ENCODE measurements at regions not wholly inside any gene's neighbourhood (a gene's known extent, or its start where the extent isn't known, plus 50 kb on each side); places are given as distances from the start of the nearest gene placed in this dataset.
A peak's percentile ranks its signal among the peaks of the same experiment; 100 is the strongest.
"Not testable (repeated sequence)": the region's sequence is repeated elsewhere in the genome, so short reads cannot be mapped to it uniquely, and the experiment has no call there.

DNA sequence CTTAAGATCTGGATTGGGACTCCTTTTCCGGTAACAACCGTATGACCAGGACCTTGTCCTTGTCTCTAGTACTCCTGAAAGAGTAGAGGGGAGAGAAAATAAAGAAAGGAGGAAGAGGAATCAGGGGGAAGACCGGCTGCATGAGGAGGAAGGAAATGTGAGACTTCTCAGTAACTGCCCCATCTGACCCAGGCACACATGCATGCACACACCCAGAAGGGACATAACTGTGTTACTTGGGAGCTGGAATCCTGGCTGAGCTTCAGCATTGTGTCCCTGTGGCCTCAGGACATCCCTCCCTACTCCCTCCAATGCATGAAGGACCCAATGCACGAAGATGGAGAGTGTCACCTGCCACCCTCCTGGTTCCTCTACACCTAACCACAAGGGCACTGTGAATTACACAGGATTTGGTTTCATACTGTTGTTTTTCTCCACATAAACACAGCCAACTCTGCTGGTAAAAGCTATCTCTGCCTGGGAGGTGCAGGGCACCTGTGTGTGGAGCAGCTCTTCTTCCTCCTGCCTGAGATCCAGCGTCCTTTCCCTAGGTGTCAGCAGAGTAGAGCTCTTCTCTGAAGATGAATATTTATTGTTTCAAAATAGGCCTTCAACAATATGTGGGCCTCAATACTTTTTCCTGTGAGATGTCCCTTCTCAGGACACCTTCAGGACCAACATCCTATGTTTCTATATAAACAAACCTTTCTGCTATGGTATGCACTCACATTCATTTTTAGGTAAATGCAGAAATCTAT is 574.1 kb upstream of the ID2 start:
- no peak for ATAC-seq

DNA sequence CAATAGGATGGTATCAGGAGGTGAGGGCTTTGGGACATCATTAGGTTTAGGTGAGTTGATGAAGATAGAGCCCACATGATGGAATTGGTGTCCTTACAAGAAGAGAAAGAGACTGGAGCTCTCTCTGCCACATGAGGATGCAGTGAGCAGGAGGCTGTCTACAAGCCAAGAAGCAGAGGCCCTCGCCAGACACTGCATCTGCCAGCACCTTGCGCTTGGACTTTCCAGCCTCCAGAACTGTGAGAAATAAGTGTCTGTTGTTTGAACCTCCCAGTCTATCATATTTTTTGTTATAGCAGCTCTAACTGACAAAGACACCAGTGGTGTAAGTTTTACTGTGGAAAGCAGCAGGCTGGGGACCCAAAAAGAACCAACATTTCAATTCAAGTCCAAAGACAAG is 571.1 kb upstream of the ID2 start:
- ATAC-seq = no peak

DNA sequence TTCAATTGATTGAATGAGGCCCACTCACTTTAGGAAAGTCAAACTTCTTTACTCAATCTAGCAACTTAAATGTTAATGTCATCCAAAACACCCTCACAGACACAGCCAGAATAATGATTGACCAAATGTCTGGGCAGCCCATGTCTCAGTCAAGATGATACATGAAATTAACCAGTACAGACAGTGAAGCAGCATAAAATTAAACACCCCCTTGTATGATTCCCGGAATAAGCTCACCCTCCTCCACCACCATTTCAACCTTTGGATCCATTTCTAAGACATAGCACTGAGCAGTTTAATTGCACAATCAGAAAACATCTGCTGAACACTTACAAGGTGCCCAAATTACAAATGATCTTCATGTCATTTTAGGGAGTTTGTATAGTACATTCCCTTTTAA is 570.7 kb upstream of the ID2 start:
- no peak for ATAC-seq

DNA sequence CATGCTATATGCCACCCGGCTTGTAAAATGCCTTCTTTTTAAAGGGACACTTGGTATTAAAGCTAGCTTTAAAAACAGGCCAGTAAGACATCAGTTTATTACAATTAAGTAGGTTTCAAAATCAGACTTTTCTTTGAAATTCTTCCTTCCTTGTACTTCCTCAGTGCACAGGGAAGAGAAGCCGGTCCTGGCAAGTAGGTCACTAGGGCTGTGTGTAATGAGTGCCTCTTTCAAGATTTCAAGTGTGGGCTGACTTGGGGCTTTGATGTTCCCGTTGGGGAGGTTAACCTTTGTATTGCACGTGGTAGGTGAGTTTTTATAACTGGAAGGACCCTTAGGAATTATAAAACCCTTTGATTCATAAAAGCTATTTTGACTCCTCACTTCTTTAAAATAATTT is 566.4 kb upstream of the ID2 start:
- no peak for ATAC-seq

DNA sequence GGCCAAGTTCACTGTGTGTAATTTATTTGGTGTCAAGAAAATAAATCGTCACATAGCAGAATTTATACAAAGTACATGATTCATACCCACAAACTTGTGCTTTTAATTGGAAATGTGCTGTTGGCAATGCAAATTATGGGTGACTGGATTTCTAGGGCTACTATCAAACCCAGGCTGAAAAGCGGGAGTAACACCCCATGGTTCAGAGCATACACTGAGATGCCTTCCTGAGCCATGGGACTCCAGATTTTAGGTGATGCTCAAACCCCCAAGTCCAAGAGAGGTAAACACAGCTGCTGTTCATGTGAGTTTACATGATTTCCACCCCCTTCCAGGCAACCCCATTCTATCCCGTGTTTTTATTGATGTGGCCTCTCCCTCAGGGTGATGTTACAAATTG is 565.9 kb upstream of the ID2 start:
- ATAC-seq = no peak

DNA sequence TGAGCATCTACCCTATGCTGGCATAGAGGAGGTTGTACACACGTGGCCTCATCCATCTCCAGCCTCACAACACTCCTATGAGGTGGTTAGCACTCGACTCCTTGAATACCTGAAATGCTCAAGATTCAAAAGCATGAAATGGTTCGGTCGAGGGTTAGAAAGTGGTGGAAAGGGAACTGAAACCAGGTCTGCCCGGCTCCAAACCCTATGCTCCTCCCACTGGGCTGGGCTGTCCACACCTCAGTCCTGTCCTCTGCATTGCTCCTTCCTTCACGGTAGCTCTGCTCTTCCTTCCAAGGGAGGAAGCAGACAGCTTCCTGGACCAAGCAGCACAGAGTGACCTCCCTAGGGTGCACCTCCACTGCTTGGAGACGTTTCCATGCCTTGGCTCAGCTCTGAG is 565.2 kb upstream of the ID2 start:
- ATAC-seq = no peak

DNA sequence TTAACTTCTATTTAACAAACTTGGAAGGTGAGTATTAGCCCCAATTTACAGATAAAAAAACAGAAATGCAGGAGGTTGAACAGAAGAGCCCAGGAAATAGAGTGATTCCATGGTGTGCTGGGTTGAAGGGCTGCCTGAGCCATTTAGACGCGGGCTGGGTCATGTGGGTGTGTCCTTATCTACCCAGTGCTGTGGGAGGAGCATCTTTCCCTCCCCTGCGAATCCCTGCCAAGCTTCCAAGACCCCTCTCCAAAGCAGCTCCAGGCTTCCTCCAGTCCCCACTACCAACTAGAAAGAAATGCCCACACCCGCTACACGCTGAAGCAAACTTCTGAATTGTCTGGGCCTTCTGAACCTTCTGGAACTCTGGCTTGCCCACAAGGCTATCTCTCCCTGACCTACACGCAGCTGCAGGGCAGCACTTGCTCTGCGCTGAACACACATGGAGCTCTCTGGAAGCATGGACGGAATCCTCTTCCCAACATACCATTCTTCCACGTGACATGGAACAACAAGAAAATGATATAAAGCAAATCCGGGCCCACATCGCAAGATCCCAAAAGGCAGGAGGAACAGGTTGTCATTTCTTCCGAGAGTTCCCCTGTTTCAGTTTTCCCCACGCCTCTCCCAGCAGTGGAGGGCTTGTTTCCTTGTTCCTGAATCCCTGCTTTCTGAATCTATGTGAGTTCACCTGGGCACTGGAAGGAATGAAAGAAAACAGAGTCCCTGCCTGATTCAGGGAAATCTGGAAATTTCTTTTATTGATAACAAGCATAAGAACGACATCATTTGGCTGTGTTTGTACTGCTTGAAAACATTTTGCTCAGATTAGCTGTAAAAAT is 562.7 kb upstream of the ID2 start:
- no peak for ATAC-seq

DNA sequence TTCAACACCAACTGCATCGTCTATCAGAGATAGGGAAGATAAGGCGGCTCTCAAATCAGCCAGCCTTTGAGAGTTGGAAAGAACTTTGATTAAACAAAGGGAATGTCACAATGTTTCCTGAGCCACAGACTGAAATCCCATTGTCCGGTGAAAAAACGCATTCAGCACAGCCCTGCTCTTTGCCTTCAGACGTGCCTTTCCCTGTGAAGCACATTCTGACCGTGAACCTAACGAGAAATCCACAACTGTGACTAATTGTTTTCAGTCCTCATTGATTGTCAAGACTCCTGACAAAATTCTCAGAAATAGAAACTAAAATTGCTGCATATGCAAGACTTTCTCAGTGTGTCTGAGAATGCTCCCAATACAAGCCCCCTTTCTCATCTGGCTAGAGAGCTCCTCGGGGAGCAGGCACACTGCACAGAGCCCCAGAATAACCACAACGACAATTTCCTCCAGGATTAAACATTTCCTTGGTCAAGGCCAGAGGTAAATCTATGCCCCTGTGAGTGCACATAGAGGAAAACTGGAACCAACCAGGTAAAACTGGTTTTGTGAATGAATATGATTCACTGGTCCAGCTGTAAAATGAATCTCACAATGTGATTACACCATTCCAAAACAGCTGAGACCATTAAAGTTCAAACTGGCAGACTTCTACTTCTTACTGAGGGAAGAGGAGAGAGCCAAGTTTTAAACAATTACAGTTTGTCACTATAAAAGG is 561.9 kb upstream of the ID2 start:
- ATAC-seq = peak; percentile 13 to 28

DNA sequence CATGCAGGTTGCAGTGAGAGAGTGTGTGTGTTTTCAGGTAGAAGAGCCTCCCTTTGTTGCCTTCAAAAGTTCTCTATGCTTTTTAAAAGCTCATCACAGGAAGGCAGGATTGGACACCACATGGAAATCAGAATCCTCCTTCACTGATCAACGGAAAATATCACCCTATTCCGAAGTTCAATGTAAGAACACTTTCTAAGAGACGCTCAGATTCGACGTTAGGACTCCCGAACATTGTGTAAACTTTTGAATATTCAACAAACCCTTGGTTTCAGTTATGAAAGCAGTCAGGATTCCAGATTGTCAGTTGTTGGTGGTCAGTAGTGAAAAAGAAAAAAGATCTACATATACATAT is 561.4 kb upstream of the ID2 start:
- ATAC-seq = no peak

DNA sequence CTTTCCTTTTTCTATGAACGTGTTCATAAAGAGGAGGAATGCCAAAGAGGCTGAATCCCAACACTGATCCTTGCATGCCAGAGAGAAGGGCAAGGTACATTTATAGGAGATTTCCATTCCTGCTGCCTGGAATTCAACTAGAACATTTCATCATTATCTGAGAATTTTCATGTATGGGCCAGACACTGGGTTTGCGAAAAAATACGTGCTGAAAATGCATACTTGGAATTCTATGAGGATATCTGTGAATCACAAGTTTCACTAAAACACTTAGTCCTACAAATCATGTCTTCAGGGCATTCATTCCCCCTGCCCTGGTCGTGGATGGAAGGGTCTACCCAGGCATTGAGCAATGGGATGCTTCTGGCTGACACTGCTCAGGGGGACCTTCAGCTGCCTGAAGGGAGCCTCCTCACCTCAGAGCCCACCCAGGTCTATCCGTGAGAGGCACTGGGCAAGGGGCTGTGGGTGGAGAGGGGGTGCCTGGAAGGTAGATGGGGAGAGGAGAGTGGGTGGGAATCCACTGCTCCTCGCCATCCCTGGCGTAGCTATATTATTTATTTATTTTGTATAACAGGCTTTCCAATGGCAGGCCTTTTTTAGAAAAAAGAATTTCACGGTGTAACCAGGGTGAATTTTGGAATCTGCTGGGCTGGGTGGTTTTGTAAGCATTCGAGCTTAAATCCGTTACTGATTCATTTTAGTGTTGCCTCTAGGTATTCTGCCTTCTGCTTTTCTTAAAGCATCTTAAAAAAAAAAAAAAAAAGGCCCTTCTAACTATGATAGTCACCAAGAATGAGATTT is 560.6 kb upstream of the ID2 start:
- ATAC-seq = no peak

DNA sequence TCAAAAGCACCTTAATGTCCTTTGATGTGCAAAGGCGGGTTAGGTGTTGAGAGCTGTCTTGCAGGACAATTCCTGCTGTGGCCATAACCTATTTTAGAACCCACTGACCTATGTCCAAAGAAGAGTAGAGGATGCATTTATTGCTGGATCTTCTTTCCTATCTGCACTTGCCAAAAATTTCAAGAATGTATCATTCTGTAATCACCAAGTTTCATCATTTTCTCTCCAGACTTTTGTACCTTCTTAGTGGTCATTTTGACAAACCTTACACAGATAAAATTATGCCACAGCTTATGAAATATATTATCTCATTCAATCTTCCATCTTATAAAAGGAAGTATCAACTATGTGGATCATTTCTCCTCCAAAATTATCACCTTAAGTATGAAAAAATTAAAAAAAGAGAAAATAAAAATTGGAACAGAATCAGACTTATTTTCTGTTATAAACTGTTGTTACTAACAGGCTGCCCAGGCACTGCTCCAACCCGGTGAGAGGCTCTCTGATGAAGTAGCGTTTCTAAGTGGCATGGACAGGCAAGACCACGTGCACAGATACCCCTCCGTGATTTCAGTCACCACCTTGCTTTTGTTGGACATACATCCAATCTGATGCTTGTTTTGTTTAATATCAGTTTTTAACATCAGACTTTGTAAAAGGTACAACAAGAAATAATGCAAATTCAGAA is 559.9 kb upstream of the ID2 start:
- no peak for ATAC-seq

DNA sequence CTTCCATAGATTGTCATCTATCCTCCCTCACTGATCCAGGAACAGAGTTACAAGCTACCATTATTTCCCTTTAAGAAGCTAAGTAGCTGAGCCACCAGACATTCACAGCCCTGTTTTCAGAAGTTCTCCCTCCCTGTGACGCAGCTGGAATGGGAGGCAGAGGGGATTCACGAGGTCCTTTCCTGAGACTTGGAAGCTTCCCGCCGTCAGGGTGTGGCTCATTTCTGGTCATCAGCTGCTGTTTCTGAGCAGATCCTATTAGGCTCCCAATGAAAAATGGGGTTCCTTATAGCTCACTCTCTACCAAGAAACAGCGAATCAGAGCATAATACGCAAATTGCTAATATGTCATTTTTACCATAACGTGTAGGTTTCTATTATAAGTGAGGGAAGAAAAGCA is 559.3 kb upstream of the ID2 start:
- no peak for ATAC-seq

DNA sequence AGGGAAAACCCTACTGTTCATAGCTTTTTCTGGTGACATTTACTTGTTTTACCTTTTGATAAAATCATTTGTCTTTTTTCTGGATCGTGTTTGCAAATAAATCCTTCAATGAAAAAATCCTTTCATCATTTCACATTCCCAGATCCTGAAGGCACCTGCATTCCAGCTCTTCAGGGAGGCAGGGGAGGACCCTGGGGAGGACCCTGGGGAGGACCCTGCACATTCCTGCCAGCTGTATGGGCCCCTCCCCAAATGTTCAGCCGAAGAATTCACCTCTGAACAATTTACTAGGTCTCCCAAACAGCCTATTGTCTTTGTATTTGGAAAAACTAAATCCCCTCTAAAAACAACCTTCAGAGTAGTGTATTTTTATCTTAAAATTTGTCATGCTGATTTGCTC is 558.4 kb upstream of the ID2 start:
- ATAC-seq = no peak

DNA sequence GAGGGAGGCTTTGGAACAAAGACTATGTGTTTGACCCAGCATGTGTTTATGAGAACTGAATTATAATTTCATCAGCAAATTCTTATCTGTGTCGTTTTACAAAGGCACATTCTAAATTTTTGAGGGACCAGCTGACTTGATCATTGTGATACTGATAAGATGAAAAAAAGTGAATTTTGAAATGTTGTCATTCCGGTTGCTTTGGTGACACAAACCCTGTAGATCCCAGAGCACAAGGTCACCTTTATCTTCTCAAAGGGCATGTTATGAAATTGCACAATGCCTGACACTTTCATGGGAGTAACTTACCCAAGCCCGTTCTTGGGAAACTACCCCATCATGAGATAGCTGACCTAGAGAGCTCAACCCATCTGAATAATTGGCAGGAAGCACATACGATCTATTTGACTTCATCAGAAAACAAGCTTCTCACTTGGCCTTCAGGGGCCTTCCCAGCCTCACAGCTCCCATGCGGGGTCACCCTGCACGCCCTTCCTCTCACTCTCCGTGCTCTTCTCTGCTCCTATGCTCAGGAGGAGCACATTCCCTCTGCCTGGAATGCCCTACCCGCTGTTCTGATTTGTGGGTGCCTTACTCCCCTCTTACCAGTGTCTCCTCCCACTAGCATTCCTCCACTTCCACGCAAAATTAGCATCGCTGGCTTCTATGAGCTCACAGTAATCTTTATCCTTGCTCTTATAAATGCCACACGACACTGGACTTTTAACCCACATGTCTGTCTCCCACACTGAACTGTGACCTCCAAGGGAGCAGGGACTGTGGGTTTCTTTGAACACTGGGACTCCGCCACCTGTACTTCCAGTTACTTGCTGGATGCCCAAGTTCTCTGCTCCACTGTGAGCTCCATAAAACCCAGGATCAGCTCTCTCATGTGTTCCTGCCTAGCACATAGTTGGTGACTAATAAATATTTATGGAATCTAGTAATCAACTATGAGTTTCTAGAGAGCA is 555.8 kb upstream of the ID2 start:
- no peak for ATAC-seq

DNA sequence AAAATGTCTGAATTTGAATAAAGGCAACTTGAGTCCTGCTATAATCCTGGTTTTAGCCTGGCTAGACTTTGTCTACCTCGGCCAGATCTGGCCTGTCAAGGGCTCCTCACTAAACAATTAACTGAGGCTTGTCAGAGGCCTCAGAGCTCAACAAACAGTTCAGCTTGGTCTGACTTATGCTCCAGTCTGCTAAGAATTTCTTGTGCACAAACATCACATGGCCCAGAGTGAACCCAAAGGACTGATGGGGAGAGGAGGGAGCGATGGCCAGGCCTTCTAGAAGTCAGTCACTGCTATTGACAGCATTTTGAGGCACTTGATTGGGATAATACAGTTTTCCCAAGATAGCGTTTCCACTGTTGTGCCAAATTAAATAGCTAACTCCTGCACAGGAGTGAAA is 555.1 kb upstream of the ID2 start:
- no peak for ATAC-seq

DNA sequence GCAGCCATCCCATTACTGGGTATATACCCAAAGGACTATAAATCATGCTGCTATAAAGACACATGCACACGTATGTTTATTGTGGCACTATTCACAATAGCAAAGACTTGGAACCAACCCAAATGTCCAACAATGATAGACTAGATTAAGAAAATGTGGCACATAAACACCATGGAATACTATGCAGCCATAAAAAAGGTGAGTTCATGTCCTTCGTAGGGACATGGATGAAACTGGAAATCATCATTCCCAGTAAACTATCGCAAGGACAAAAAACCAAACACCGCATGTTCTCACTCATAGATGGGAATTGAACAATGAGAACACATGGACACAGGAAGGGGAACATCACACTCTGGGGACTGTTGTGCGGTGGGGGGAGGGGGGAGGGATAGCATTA is 550.4 kb upstream of the ID2 start:
- not testable (repeated sequence) for ATAC-seq

DNA sequence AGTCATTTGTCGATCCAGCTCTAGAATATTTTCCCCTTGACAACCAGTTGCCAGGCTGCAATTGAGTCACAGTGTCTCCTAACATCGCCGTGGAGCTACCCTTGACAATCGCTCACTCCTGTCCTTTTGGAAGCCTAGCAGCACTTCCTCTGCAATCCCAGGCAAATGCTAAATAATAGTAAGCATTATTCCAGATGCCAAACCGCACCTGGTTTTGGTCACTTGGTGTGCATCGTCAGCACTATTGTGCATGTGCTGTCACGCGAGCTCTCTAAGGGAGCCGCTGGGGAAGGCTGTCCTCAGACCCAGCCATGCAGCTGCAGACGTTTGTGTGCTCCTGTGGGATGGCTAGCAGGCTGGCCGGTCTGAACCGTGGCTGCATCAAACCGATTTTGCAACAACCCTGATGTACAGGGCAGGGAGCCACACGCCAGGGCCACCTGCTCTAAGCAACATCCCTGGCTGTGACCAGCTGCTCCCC is 549.5 kb upstream of the ID2 start:
- no peak for ATAC-seq

DNA sequence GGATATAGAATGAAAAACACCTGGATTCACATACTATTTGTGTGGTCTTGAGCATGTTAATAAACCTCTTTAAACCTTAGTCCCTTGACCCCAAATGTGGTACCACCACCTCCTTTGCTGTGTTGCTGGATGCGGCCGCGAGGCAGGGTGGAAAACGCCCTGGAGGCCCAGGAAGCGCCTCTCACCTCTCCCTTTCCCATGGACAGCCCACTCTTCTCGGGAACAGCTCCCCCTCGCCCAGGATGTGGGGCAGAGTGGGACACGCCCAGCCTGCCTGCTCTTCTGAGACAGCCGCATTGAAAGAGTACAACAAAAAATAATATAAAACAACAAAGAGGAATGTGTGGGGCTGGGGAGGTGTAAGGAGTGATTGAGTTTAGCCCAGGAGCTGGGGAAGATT is 549.0 kb upstream of the ID2 start:
- no peak for ATAC-seq

DNA sequence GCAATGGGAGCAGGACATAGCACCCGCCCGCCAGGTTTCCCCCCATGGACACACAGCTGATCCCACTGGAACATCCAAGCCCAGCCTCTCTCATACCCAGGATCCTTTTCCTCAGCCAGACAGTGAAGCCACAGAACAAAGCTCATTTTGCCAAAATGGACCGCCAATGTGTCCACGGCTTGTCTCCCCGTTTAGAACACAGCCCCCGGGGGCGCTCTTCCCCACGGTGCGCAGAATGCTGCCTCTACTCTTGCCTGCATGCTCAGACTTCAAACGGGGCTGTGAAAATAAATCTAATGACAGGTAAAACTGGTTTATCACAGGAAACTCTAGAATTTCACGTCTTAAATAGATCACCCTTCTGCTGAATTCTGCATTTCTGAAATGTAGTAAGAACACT is 548.5 kb upstream of the ID2 start:
- ATAC-seq = no peak

DNA sequence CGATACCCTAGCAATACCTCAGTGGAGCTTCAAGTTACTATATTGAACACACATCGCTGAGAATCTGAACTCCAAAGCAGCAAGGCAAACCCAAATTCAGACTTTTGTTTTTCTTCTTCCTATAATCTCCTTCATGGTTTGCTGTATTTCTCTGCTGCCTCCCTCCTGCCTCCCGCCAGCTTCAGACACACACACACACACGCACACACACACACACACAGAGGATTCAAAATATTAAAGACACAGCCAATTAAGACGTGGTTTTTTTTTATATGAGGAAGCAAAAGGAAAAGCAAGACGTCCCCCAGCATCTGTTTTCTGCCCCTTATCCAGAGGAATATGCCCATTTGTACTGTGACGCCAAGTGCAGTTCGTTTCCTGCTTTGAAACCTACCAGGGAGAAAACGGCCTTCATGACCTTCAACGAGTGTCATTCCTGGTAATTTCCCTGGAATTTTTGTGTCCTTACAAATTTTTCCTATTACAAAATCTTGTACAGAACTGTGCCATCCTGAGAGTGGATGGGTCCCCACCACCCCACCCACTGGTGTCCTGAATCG is 547.9 kb upstream of the ID2 start:
- no peak for ATAC-seq
